ENCODE measurements at regions not wholly inside any gene's neighbourhood (a gene's known extent, or its start where the extent isn't known, plus 50 kb on each side); places are given as distances from the start of the nearest gene placed in this dataset.

GRCh38 chr21:14722841-14723483 lies 176.8 kb upstream of the SAMSN1 start:
- no peak for DNase-seq (ENCODE audit: low read depth)

- DNase-seq (ENCODE audit: low read depth), result no peak
Observed at GRCh38 chr21:14720237-14720636, 174.1 kb upstream of the SAMSN1 start.

- DNase-seq (ENCODE audit: low read depth), result no peak
Observed at GRCh38 chr21:14718951-14719350, 172.8 kb upstream of the SAMSN1 start.

GRCh38 chr21:14716761-14717396 lies 170.8 kb upstream of the SAMSN1 start:
- DNase-seq (ENCODE audit: low read depth), result no peak

GRCh38 chr21:14713109-14713508 lies 167.0 kb upstream of the SAMSN1 start:
- DNase-seq (ENCODE audit: low read depth), result no peak

GRCh38 chr21:14712121-14712715 lies 166.1 kb upstream of the SAMSN1 start:
- DNase-seq (ENCODE audit: low read depth), result no peak

GRCh38 chr21:14711287-14711686 lies 165.2 kb upstream of the SAMSN1 start:
- DNase-seq (ENCODE audit: low read depth), result no peak

- DNase-seq (ENCODE audit: low read depth), result no peak
Observed at GRCh38 chr21:14707511-14708020, 161.5 kb upstream of the SAMSN1 start.

- DNase-seq (ENCODE audit: low read depth), result no peak
Observed at GRCh38 chr21:14706712-14707510, 160.8 kb upstream of the SAMSN1 start.

- no peak for DNase-seq (ENCODE audit: low read depth)
Observed at GRCh38 chr21:14699433-14700407, 153.6 kb upstream of the SAMSN1 start.

GRCh38 chr21:14697769-14698168 lies 151.7 kb upstream of the SAMSN1 start:
- DNase-seq (ENCODE audit: low read depth), result no peak

- no peak for DNase-seq (ENCODE audit: low read depth)
Observed at GRCh38 chr21:14694817-14695216, 148.7 kb upstream of the SAMSN1 start.

- DNase-seq (ENCODE audit: low read depth), result no peak
Observed at GRCh38 chr21:14693997-14694396, 147.9 kb upstream of the SAMSN1 start.

- no peak for DNase-seq (ENCODE audit: low read depth)
Observed at GRCh38 chr21:14691914-14692313, 145.8 kb upstream of the SAMSN1 start.

GRCh38 chr21:14690886-14691285 lies 144.8 kb upstream of the SAMSN1 start:
- DNase-seq (ENCODE audit: low read depth), result no peak

- no peak for DNase-seq (ENCODE audit: low read depth)
Observed at GRCh38 chr21:14688936-14689335, 142.8 kb upstream of the SAMSN1 start.

- no peak for DNase-seq (ENCODE audit: low read depth)
Observed at GRCh38 chr21:14688412-14688811, 142.3 kb upstream of the SAMSN1 start.

- no peak for DNase-seq (ENCODE audit: low read depth)
Observed at GRCh38 chr21:14687268-14687625, 141.1 kb upstream of the SAMSN1 start.

- no peak for DNase-seq (ENCODE audit: low read depth)
Observed at GRCh38 chr21:14686466-14687267, 140.6 kb upstream of the SAMSN1 start.

GRCh38 chr21:14685568-14685967 lies 139.5 kb upstream of the SAMSN1 start:
- DNase-seq (ENCODE audit: low read depth), result no peak

- DNase-seq (ENCODE audit: low read depth), result no peak
Observed at GRCh38 chr21:14684071-14684470, 138.0 kb upstream of the SAMSN1 start.
